SH-SY5Y (cell line): ENCODE measurements at regions not wholly inside any gene's neighbourhood (a gene's known extent, or its start where the extent isn't known, plus 50 kb on each side); places are given as distances from the start of the nearest gene placed in this dataset.

Experiments used
- GATA2 ChIP-seq: IDR thresholded peaks from 2 replicates; pipeline ENCODE4 v1.6.1; 2011; ENCODE audit warnings: mild to moderate bottlenecking, low read depth, low read length
- GATA3 ChIP-seq: IDR thresholded peaks from 2 replicates; pipeline ENCODE4 v1.6.1; 2011; ENCODE audit warnings: low read depth, mild to moderate bottlenecking, low read length, moderate library complexity

DNA sequence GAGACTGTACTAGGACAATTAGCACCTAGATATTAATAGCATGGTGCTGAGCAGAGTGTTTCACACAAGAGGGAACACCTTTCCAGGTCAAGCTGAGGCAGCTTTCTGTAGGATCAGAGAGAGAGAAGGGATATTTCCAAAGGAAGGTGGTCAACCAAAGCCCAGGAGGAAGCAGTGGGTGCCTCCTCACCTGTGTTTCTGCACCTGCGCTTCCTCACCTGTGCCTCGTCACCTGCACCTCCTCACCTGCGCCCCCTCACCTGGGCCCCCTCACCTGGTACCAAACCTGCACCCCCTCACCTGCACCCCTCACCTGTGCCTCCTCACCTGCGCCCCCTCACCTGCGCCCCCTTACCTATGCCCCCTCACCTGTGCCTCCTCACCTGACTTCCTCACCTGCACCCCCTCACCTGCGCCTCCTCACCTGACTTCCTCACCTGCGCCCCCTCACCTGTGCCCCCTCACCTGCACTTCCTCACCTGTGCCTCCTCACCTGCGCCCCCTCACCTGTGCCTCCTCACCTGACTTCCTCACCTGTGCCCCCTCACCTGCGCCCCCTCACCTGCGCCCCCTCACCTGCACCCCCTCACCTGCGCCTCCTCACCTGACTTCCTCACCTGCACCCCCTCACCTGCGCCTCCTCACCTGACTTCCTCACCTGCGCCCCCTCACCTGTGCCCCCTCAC, 67.9 kb downstream of the TTLL2 start:
- TF ChIP-seq GATA2 = no peak
- TF ChIP-seq GATA3 = no peak
